CD4-positive, alpha-beta T cell treated with Interleukin-12 subunit alpha and Interleukin-12 subunit beta, for 1 hour (primary cell): ENCODE measurements at regions not wholly inside any gene's neighbourhood (a gene's known extent, or its start where the extent isn't known, plus 50 kb on each side); places are given as distances from the start of the nearest gene placed in this dataset.

Experiments
- DNase-seq: peaks from one replicate; pipeline ENCODE4 v3.0.0-alpha.2; 2020

GRCh38 chrX:45348296-45348695, 147.6 kb upstream of the DIPK2B start:
- no peak for DNase-seq

GRCh38 chrX:45347877-45348276, 147.2 kb upstream of the DIPK2B start:
- no peak for DNase-seq

- DNase-seq, result no peak
These were observed 143.9 kb upstream of the DIPK2B start for GRCh38 chrX:45344594-45344993.

GRCh38 chrX:45329217-45329616, 128.5 kb upstream of the DIPK2B start:
- DNase-seq, result no peak

- DNase-seq, result no peak
These were observed 124.3 kb upstream of the DIPK2B start for GRCh38 chrX:45324941-45325340.

DNA sequence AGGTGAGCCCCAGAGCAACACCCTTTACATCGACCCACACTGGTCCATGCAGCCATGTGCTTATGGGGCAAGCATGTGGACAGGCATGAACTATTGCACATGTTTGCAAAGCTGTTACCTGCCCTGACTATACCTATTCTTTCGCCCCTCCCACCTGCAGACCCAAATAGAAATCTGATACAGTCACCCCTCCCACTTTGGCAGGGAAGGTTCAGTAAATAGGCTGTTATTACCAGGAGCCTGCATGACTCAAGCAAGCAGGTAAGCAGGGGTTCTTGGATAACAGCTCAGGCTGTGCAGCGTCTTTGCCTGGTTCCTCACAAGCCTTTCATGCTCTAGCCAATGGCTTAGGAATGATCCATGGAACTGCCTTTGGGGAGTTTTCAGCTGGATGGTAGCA, 122.7 kb upstream of the DIPK2B start:
- no peak for DNase-seq

- DNase-seq, result no peak
These were observed 122.1 kb upstream of the DIPK2B start for GRCh38 chrX:45322820-45323219.

DNA sequence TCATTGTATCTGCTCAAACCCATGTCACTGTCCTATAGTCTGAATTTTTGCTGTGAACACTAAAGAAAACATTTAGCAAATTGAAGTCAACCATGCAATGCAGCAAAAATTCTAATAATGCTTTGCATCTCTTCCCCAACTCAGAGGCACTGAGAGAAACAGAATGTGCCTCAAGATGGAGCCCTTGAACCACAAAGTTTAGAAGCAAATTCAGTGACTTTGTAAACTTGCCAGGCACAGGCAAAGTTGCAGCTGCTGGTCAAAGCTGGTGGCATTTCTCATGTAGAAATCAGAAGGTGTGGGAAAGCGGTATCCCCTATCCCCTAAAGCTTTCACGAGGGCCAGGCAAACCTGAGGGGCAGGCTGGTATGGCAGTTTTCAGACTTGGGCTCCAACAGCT, 121.7 kb upstream of the DIPK2B start:
- peak; percentile 2 for DNase-seq

GRCh38 chrX:45320191-45320590, 119.5 kb upstream of the DIPK2B start:
- no peak for DNase-seq

GRCh38 chrX:45309801-45310200, 109.1 kb upstream of the DIPK2B start:
- DNase-seq, result no peak

DNA sequence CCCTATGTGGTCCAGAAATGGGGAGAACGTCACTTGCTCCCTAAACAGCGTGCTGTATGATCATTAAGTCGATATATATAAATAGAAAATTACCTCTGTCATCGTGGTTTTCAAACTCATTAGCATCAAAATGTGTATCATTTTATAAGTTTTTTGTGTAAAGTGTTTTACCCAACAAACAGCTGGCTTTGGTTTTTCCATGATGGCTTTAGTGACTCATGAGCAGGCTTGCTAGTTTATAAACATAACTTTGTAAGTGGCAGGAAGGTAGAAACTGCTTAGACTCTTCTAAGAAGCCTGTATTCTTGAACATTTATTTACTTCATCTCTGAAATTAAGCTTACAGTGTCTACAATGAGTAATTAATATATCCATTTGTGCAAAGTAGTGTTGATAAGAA, 108.4 kb upstream of the DIPK2B start:
- no peak for DNase-seq

- DNase-seq, result no peak
These were observed 106.1 kb upstream of the DIPK2B start for GRCh38 chrX:45306794-45307193.

DNA sequence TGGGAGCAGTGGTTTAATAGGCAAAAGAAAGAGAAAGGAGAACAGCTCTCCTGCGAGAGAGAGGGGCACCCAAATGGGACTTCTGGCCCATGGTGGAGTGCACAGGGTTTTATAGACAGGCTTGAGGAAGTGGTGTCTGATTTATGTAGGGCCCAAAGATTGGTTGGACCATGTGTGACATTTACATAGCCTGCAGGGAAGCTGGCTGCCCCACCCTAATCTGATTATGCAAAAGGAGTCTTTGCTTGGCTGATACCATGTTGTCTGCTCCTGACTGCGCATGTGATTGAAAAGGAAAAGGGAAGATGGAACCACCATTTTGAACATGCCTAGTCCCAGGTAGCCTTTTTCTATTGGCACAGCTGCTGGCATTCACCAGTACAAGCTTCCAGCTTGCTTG, 100.0 kb upstream of the DIPK2B start:
- no peak for DNase-seq

- DNase-seq, result no peak
These were observed 94.7 kb upstream of the DIPK2B start for GRCh38 chrX:45295259-45295986.

GRCh38 chrX:45274576-45274975, 73.9 kb upstream of the DIPK2B start:
- DNase-seq, result no peak

GRCh38 chrX:45267007-45267406, 66.3 kb upstream of the DIPK2B start:
- no peak for DNase-seq

DNA sequence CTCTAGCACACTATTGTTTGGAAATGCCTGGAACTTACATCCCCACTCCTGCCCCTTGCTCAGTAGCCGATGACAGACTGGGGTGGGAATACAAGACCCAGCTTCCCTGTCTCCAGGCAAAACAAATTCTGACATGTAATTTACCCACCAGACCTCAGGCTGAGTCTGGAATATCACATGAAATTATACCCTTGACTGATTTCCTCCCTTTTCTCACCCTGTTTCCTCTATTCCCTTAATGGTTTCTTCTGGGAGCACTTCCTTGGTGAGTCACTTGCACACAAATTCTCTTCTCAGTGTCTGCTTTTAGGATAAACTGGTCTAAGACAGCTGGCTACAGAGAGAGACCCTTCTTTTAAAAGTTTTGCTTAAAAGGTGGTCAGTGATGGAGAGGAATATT, 65.8 kb upstream of the DIPK2B start:
- no peak for DNase-seq

GRCh38 chrX:45264865-45265264, 64.2 kb upstream of the DIPK2B start:
- no peak for DNase-seq

- no peak for DNase-seq
These were observed 60.8 kb upstream of the DIPK2B start for GRCh38 chrX:45261471-45261870.

DNA sequence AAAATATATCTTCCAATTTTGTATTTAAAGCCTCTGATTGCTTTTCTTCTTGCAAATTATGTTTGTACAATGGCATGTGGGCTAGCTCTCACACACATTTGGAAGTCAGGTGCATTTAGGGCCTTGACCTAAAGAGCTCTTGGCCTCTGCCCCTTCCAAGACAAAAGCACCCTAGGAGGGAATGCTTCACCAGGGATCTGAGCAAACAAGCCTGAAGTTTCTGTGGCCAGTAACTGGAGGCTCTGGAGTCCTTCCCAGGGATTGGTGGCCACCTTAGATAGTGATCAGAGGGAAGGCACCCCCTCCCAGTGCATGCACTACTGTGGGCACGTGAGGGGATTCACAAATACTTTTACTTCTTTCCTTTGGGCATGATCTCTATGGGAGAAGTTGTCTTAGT, 60.3 kb upstream of the DIPK2B start:
- DNase-seq, result no peak

- DNase-seq, result no peak
These were observed 58.2 kb upstream of the DIPK2B start for GRCh38 chrX:45258731-45259402.
